CD1c-positive myeloid dendritic cell (primary cell): ENCODE measurements at regions not wholly inside any gene's neighbourhood (a gene's known extent, or its start where the extent isn't known, plus 50 kb on each side); places are given as distances from the start of the nearest gene placed in this dataset.
A peak's percentile ranks its signal among the peaks of the same experiment; 100 is the strongest.

Experiments
- DNase-seq: peaks from one replicate; pipeline ENCODE4 v3.0.0-alpha.2; 2016; ENCODE audit errors: extremely low spot score

GRCh38 chr5:79871364-79872120 lies 119.5 kb downstream of the MTX3 start:
- DNase-seq = no peak

GRCh38 chr5:79868163-79868670 lies 122.8 kb downstream of the MTX3 start:
- DNase-seq = no peak

GRCh38 chr5:79865579-79865978 lies 125.5 kb downstream of the MTX3 start:
- DNase-seq = no peak

GRCh38 chr5:79864364-79864763 lies 126.7 kb downstream of the MTX3 start:
- DNase-seq = no peak

GRCh38 chr5:79859588-79859987 lies 131.5 kb downstream of the MTX3 start:
- DNase-seq = no peak

- DNase-seq = no peak
Measured at GRCh38 chr5:79858410-79858723, 132.7 kb downstream of the MTX3 start.

GRCh38 chr5:79857714-79858409 lies 133.2 kb downstream of the MTX3 start:
- DNase-seq = peak; percentile 78

GRCh38 chr5:79856456-79857055 lies 134.5 kb downstream of the MTX3 start:
- DNase-seq = no peak

- no peak for DNase-seq
Measured at GRCh38 chr5:79853676-79854418, 137.2 kb downstream of the MTX3 start.

- no peak for DNase-seq
Measured at GRCh38 chr5:79853028-79853427, 138.0 kb downstream of the MTX3 start.

GRCh38 chr5:79851391-79851863 lies 139.6 kb downstream of the MTX3 start:
- DNase-seq = no peak

GRCh38 chr5:79850941-79851340 lies 140.1 kb downstream of the MTX3 start:
- no peak for DNase-seq

GRCh38 chr5:79850316-79850822 lies 140.7 kb downstream of the MTX3 start:
- DNase-seq = no peak

GRCh38 chr5:79849486-79850315 lies 141.4 kb downstream of the MTX3 start:
- DNase-seq = no peak
